HEK293T (cell line): ENCODE measurements at regions not wholly inside any gene's neighbourhood (a gene's known extent, or its start where the extent isn't known, plus 50 kb on each side); places are given as distances from the start of the nearest gene placed in this dataset.

ENCODE experiments used
- FOXK2 ChIP-seq: fragments of 450-650 bp; IDR thresholded peaks from 2 replicates; pipeline ENCODE4 v1.6.1; 2016; ENCODE audit warnings: mild to moderate bottlenecking
- FOXM1 ChIP-seq: fragments of 450-650 bp; IDR thresholded peaks from 2 replicates; pipeline ENCODE4 v1.6.1; 2017; ENCODE audit warnings: mild to moderate bottlenecking, borderline replicate concordance
- TARDBP ChIP-seq: fragments of 450-650 bp; IDR thresholded peaks from 2 replicates; pipeline ENCODE4 v1.6.1; 2016
- ZNF384 ChIP-seq: fragments of 450-650 bp; IDR thresholded peaks from 2 replicates; pipeline ENCODE4 v1.6.1; 2016

GRCh38 chr14:54040846-54041245, 84.2 kb upstream of the BMP4 start:
- no peak for TF ChIP-seq FOXK2
- no peak for TF ChIP-seq ZNF384
- no peak for TF ChIP-seq FOXM1
- TF ChIP-seq TARDBP: no peak
